T-helper 1 cell (primary cell): ENCODE measurements at regions not wholly inside any gene's neighbourhood (a gene's known extent, or its start where the extent isn't known, plus 50 kb on each side); places are given as distances from the start of the nearest gene placed in this dataset.

Experiments used
- DNase-seq, 5 donors: peaks; one replicate each; pipeline ENCODE4 v3.0.0-alpha.2; 2012 to 2020

GRCh38 chr2:187943772-187944369, 347.8 kb upstream of the GULP1 start:
- DNase-seq: no peak

- DNase-seq: no peak
Observed at GRCh38 chr2:187949859-187950258, 341.8 kb upstream of the GULP1 start.

DNA sequence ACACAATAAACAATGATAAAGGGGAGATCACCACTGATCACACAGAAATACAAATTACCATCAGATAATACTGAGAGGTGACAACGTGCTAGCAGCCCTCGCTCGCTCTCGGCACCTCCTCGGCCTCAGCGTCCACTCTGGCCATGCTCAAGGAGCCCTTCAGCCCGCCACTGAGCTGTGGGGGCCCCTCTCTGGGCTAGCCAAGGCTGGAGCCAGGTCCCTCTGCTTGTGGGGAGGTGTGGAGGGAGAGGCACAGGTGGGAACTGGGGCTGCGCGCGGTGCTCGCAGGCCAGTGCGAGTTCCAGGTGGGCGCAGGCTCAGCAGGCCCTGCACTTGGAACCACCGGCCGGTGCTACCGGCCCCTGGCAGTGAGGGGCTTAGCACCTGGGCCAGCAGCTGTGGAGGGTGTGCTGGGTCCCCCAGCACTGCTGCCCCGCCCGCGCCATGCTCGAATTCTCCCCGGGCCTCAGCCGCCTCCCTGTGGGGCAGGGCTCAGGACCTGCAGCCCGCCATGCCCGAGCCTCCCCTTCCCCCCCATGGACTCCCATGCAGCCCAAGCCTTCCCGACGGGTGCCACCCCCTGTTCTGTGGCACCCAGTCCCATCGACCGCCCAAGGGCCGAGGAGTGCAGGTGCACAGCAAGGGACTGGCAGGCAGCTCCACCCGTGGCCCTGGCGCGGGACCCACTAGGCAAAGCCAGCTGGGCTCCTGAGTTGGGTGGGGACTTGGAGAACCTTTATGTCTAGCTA, 340.0 kb upstream of the GULP1 start:
- DNase-seq: no peak

DNA sequence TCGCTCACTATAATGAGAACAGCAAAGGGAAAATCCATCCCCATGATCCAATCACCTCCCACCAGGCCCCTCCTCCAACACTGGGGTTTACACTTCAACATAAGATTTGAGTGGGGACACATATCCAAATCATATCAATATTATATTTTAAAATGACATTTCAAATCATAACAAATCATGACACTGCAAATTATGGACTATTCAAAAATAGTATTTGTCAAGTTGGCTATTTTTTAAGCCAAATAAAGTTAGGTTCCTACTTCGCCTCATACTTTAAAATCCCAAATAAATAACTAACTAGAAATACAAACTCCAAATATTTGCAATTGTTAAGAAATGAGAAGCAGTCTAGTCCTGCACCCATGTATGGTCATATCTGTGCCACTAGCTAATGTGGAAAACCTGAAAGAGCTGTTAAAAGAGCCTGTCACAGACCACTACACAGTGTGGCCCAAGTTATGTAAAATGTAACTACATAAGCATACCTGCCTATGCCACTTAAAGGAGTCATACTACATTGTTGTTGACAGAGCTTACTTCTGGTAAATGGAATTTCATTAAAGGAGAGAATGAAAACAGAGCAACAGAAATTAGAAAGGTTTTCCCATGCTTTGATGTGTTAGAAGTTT, 334.7 kb upstream of the GULP1 start:
- no peak for DNase-seq

DNA sequence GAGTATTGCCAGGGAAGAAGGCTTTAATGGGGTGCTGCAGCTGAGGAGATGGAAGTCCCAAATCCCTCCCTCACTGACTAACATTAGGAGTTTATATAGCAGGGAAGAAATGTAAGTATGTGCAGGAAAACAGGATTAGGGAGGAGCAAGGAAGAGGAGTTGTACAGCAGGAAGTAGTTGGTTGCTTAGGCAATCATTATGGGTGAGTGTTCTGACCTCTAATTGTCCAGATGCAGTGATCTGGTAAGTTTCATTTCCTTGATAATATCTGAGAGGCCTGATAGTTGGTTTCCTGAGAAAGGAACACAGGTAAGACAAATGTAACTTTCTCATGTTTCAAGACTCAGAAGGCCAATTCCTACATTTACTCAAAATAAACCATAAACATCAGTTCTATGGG, 331.9 kb upstream of the GULP1 start:
- DNase-seq: no peak

DNA sequence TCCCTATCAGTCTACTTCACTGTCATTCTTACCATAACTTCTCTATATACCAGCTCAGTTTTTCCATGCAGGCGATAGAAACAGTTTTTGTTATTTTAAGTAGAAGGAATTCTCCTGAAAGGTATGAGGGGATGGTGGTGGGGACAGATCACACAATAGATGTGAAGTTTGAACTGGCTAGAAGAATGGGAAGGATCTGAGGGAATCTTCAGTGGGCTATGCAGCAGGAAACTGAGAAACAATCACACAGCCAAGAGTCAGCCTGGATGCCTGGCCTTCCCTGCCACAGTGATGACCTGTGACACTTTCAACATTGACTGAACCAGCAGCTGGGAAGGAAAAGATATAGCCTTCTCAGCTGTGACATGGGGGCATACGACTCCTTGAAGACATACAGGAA, 329.1 kb upstream of the GULP1 start:
- DNase-seq: no peak

DNA sequence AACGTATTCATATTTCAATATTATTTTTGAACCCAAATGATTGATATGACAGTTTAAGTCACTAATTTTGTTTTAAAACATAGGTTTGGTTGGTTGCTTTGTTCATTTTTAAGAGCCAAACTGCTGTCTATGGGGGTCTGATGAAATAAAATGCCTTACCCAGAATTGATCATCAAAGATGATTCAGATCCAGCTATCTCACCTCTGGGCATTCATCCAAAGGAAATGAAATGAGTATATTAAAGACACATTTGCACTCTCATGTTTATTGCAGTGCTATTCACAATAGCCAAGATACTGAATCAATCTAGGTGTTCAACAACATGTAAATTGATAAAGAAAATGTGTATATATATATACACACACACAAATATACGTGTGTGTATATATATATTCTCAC, 326.9 kb upstream of the GULP1 start:
- DNase-seq: no peak

- DNase-seq: no peak
Observed at GRCh38 chr2:187966924-187967323, 324.8 kb upstream of the GULP1 start.

- DNase-seq: no peak
Observed at GRCh38 chr2:187971893-187972292, 319.8 kb upstream of the GULP1 start.

- no peak for DNase-seq
Observed at GRCh38 chr2:187976259-187976985, 315.3 kb upstream of the GULP1 start.

DNA sequence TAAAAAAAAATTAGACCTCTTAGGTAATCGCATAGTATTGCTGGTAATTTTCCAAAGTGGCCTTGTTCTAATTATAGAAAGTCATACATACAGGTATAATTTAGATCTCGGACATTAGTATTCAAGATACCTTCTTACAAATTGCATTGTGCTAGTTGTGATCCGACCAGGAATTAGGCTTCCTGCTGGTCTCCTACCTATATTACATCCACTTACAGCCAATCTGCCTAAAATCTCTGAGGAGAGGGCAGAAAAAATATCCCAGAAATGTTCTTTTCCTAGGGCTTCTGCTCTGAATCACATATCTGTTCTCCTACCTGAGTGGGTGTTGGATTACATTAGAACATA, 314.7 kb upstream of the GULP1 start:
- no peak for DNase-seq

GRCh38 chr2:187978356-187978755, 313.3 kb upstream of the GULP1 start:
- no peak for DNase-seq

DNA sequence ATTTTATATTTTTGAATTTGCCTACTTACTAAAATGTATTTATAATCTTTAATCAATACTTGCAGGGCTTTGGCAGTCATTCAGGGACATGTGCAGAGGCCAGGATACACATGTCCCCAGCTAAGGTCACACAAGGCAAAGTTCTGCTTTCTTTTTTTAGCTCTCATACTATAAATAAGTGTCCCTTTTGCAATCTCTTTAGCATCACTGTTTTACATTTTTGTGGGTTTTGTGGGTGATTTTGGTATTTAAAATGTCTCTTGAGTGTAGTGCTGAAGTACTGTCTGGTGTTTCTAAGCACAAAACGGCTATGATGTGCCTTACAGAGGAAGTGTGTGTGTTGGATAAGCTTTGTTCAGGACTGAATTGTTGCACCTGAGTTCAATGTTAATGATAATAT, 309.0 kb upstream of the GULP1 start:
- DNase-seq: no peak

DNA sequence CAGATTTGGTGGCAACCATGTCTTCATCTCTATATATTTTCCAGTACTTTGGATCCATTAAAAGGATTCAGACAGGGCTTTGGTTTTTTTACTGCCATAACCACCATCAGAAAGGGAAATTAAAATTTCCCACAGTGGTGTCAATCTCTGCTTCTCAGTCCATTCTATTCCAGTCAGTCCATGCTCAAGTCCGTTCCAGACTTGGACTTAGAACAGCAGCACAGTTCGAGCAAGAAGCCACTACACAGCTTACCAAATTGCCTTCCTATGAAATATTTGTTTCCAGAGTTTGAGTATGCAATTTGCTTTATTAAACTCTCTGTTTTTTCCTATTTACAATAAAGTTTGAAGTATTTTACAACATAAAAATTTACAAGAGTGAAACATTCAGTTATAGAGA, 306.5 kb upstream of the GULP1 start:
- no peak for DNase-seq

GRCh38 chr2:187985923-187986322, 305.8 kb upstream of the GULP1 start:
- DNase-seq: no peak

- DNase-seq: no peak
Observed at GRCh38 chr2:187986390-187987105, 305.1 kb upstream of the GULP1 start.

- DNase-seq: no peak
Observed at GRCh38 chr2:187988348-187988747, 303.3 kb upstream of the GULP1 start.

DNA sequence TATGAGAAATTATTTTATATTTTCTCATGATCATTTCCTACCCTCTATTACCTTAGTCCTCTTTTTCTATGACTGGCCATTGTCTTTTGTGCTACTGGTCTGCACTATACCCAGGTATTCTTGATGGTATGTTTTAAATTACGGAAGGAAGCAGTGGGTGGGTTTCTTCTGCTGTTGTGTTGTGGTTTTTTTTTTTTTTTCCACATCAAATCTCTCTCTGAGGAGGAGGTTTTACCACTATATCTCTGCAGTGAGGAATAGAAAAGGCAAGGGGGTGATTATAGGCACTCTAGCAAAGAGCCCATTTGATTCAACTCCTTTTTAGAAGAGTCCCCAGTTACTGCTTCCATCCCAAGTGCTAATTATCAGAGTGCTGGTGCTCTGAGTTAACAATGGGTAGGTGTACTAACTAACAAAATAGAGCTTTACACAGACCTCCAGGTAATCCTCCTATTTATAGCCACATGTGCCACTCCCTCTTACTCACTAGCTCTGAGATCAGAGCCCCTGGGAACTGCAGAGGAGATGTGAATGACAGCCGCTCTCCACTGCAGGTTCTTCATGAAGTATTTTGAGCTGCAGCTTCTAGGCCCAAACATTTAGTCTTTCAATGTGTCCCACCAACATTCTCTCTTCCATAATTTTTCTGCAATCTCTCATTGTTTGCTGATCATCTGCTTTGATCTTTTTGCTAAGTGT, 301.6 kb upstream of the GULP1 start:
- no peak for DNase-seq

DNA sequence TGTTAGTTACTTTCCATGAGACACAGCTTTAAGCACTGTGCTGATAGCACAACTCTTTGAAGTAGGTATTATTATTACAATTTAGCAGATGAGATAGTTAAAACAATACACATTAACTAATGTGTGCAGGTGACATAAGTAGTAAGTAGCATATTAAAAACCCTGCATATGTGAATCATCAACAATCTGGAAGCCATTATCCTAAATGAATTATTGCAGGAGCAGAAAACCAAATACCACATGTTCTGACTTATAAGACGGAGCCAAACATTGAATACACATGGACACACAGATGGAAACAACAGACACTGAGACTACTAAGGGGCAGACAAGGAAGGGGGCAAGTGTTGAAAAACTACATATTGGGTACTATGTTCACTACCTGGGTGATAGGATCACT, 300.3 kb upstream of the GULP1 start:
- DNase-seq: no peak

- no peak for DNase-seq
Observed at GRCh38 chr2:187994464-187995331, 297.0 kb upstream of the GULP1 start.

GRCh38 chr2:187995556-187995955, 296.1 kb upstream of the GULP1 start:
- no peak for DNase-seq
